NCI-H510A treated with DMSO at 0.1 percent for 48 hours (cell line): ENCODE measurements at regions not wholly inside any gene's neighbourhood (a gene's known extent, or its start where the extent isn't known, plus 50 kb on each side); places are given as distances from the start of the nearest gene placed in this dataset.
"Not testable (repeated sequence)": the region's sequence is repeated elsewhere in the genome, so short reads cannot be mapped to it uniquely, and the experiment has no call there.

ENCODE experiments used
- DNase-seq: peaks from one replicate; lab custom pipeline; 2025; lab: John Stamatoyannopoulos, UW

GRCh38 chr5:44942524-44943001 is 133.8 kb downstream of the MRPS30 start:
- DNase-seq = no peak

- DNase-seq = no peak
These were observed 134.9 kb downstream of the MRPS30 start for GRCh38 chr5:44943647-44944046.

- DNase-seq = no peak
These were observed 137.0 kb downstream of the MRPS30 start for GRCh38 chr5:44945743-44946142.

GRCh38 chr5:44949687-44950086 is 140.9 kb downstream of the MRPS30 start:
- no peak for DNase-seq

GRCh38 chr5:44951371-44951770 is 142.6 kb downstream of the MRPS30 start:
- DNase-seq = no peak

- peak; percentile 18 for DNase-seq
These were observed 143.6 kb downstream of the MRPS30 start for GRCh38 chr5:44952376-44952775.

- no peak for DNase-seq
These were observed 144.3 kb downstream of the MRPS30 start for GRCh38 chr5:44953078-44953477.

- DNase-seq = not testable (repeated sequence)
These were observed 150.3 kb downstream of the MRPS30 start for GRCh38 chr5:44958943-44959454.

GRCh38 chr5:44969825-44970224 is 161.1 kb downstream of the MRPS30 start:
- DNase-seq = no peak

GRCh38 chr5:44970963-44971362 is 162.2 kb downstream of the MRPS30 start:
- DNase-seq = not testable (repeated sequence)

GRCh38 chr5:44974813-44975212 is 166.1 kb downstream of the MRPS30 start:
- DNase-seq = no peak

- no peak for DNase-seq
These were observed 173.0 kb downstream of the MRPS30 start for GRCh38 chr5:44981708-44982107.

- DNase-seq = no peak
These were observed 174.3 kb downstream of the MRPS30 start for GRCh38 chr5:44983006-44983405.

- no peak for DNase-seq
These were observed 178.3 kb downstream of the MRPS30 start for GRCh38 chr5:44987026-44987425.

GRCh38 chr5:44991693-44992092 is 182.9 kb downstream of the MRPS30 start:
- DNase-seq = no peak

GRCh38 chr5:44993286-44993685 is 184.5 kb downstream of the MRPS30 start:
- DNase-seq = no peak

- DNase-seq = no peak
These were observed 188.8 kb downstream of the MRPS30 start for GRCh38 chr5:44997506-44997905.

- not testable (repeated sequence) for DNase-seq
These were observed 198.4 kb downstream of the MRPS30 start for GRCh38 chr5:45007102-45007501.

GRCh38 chr5:45017568-45017967 is 208.8 kb downstream of the MRPS30 start:
- DNase-seq = no peak

GRCh38 chr5:45029553-45029952 is 220.8 kb downstream of the MRPS30 start:
- DNase-seq = no peak

- DNase-seq = no peak
These were observed 227.2 kb downstream of the MRPS30 start for GRCh38 chr5:45035991-45036390.

GRCh38 chr5:45037927-45038326 is 229.2 kb downstream of the MRPS30 start:
- no peak for DNase-seq

GRCh38 chr5:45038366-45038987 is 229.7 kb downstream of the MRPS30 start:
- DNase-seq = peak; percentile 35

GRCh38 chr5:45042283-45042682 is 233.5 kb downstream of the MRPS30 start:
- no peak for DNase-seq
